ENCODE measurements at regions not wholly inside any gene's neighbourhood (a gene's known extent, or its start where the extent isn't known, plus 50 kb on each side); places are given as distances from the start of the nearest gene placed in this dataset.

DNA sequence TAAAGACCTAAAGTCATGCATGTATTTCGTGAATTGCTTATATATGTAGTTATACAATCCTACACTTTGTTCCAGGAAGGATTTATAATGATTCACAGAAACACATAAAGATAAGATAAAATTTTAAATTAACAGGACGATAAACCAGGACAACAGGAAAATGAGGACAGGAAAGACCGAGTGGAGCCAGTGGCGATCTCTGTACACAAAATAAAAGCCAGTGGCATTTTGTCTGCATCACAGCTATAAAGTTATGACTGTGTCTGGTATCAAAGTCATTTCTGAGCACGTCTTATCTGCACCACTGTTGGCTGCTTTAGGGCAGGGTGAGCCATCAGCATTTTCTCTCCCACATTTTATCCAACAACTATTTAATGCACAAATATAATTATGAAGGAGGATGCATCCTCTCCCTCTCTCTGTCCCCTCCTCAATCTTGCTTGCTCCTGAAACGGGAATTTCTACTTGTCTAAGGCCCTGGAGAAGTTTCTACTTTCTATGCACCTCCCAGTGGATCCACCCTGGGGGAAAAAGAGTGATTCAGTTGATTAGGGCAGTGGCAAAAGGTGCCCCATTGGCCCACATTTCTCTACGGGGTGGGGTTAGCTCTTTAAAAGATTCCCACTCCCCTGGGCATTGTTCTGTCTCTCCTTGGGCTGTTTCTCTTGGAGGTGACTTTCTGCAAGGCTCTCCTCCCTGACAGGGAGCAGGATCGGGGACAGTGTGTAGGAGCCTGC lies 159.4 kb upstream of the UBE2E1 start:
- Mint-ChIP-seq H3K36me3 (ENCODE audit: low read depth, unreplicated experiment) (no peaks in the 10 kb centered on the region), H3K4me3 (ENCODE audit: unreplicated experiment) (no peak overlapping the region), H3K27ac (ENCODE audit: unreplicated experiment) (no peak overlapping the region), H3K4me1 (ENCODE audit: low read depth, unreplicated experiment) (peaks cover 20% of the 10 kb centered on the region), H3K9me3 (ENCODE audit: unreplicated experiment) (peaks cover 4% of the 10 kb centered on the region), H3K27me3 (ENCODE audit: low read depth, unreplicated experiment) (peaks cover 10% of the 10 kb centered on the region)
- no peak for FAIRE-seq
- Histone ChIP-seq H4K20me1 (ENCODE audit: insufficient read depth, low read length) (no peaks in the 10 kb centered on the region), H3K4me2 (ENCODE audit: low read length) (no peak overlapping the region), H3K27me3 (ENCODE audit: insufficient read depth, low read length) (no peaks in the 10 kb centered on the region), H3K36me3 (ENCODE audit: insufficient read depth, low read length) (no peaks in the 10 kb centered on the region), H3K4me1 (ENCODE audit: insufficient read depth, low read length) (peaks cover 21% of the 10 kb centered on the region), H3K27ac (ENCODE audit: low read depth, low read length) (no peak overlapping the region), H3K4me3 (ENCODE audit: insufficient read depth, low read depth, low read length) (no peak overlapping the region), H3K9ac (ENCODE audit: low read length) (no peak overlapping the region), H3K9me3 (ENCODE audit: insufficient read depth, low read depth, low read length) (no peaks in the 10 kb centered on the region), H3K79me2 (ENCODE audit: insufficient read depth, low read length) (no peaks in the 10 kb centered on the region), H2AFZ (ENCODE audit: low read depth, low read length) (no peak overlapping the region)
- TF ChIP-seq, protein P1, sequence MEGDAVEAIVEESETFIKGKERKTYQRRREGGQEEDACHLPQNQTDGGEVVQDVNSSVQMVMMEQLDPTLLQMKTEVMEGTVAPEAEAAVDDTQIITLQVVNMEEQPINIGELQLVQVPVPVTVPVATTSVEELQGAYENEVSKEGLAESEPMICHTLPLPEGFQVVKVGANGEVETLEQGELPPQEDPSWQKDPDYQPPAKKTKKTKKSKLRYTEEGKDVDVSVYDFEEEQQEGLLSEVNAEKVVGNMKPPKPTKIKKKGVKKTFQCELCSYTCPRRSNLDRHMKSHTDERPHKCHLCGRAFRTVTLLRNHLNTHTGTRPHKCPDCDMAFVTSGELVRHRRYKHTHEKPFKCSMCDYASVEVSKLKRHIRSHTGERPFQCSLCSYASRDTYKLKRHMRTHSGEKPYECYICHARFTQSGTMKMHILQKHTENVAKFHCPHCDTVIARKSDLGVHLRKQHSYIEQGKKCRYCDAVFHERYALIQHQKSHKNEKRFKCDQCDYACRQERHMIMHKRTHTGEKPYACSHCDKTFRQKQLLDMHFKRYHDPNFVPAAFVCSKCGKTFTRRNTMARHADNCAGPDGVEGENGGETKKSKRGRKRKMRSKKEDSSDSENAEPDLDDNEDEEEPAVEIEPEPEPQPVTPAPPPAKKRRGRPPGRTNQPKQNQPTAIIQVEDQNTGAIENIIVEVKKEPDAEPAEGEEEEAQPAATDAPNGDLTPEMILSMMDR (IDR thresholded peaks at IDR 0.05; ENCODE audit: insufficient read depth, low read depth, low read length), result no peak
- TF ChIP-seq EZH2 (IDR thresholded peaks at IDR 0.05; ENCODE audit: insufficient read depth, low read length), result no peak
- DNase-seq (ENCODE audit: low read depth), result no peak

DNA sequence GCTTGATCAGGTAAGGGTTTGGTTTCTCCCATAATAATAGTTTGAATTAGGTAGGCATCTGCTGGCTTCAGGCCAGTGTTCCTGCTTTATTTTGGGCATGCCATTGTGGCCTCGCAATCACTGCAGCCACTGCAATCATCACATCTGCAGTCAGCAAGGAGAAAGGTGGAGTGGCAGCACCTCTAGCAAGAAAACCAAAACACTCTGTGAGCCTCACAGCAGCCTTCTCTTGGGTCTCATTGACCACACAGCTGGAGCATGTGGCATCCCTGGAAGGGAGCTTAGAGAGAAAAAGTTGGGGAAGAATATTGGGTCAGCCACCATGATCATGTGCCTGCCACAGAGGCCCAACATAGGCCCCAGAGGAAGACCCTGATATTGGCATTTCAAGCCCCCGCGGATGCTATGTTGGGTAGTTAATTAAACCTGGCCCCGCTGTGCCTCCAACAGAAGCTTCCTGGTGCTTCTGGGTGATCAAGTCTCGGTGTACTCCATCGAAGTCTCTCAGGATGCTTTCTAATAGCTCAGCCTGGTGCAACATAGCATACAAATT lies 158.0 kb upstream of the UBE2E1 start:
- no peak overlapping the region for H3K4me3 Mint-ChIP-seq (ENCODE audit: unreplicated experiment)
- Histone ChIP-seq H3K36me3 (ENCODE audit: insufficient read depth, low read length) (no peaks in the 10 kb centered on the region), H3K4me2 (ENCODE audit: low read length) (no peak overlapping the region), H3K9ac (ENCODE audit: low read length) (no peak overlapping the region), H3K4me3 (ENCODE audit: insufficient read depth, low read depth, low read length) (no peak overlapping the region), H3K79me2 (ENCODE audit: insufficient read depth, low read length) (no peaks in the 10 kb centered on the region), H3K27me3 (ENCODE audit: insufficient read depth, low read length) (no peaks in the 10 kb centered on the region), H2AFZ (ENCODE audit: low read depth, low read length) (no peak overlapping the region), H3K4me1 (ENCODE audit: insufficient read depth, low read length) (peaks cover 21% of the 10 kb centered on the region), H3K9me3 (ENCODE audit: insufficient read depth, low read depth, low read length) (no peaks in the 10 kb centered on the region), H3K27ac (ENCODE audit: low read depth, low read length) (no peak overlapping the region), H4K20me1 (ENCODE audit: insufficient read depth, low read length) (no peaks in the 10 kb centered on the region)
- peaks cover 20% of the 10 kb centered on the region for H3K4me1 Mint-ChIP-seq (ENCODE audit: low read depth, unreplicated experiment)
- no peak for TF ChIP-seq EZH2 (IDR thresholded peaks at IDR 0.05; ENCODE audit: insufficient read depth, low read length)
- TF ChIP-seq, protein P1 (IDR thresholded peaks at IDR 0.05; ENCODE audit: insufficient read depth, low read depth, low read length), result no peak
- H3K27ac Mint-ChIP-seq (ENCODE audit: unreplicated experiment), result no peak overlapping the region
- H3K9me3 Mint-ChIP-seq (ENCODE audit: unreplicated experiment), result peaks cover 4% of the 10 kb centered on the region
- peaks cover 10% of the 10 kb centered on the region for H3K27me3 Mint-ChIP-seq (ENCODE audit: low read depth, unreplicated experiment)
- FAIRE-seq (no peak), DNase-seq (ENCODE audit: low read depth) (no peak)
- no peaks in the 10 kb centered on the region for H3K36me3 Mint-ChIP-seq (ENCODE audit: low read depth, unreplicated experiment)
